Sigmoid colon (tissue), 4 donors: ENCODE measurements at regions not wholly inside any gene's neighbourhood (a gene's known extent, or its start where the extent isn't known, plus 50 kb on each side); places are given as distances from the start of the nearest gene placed in this dataset.

Source experiments
- EP300 ChIP-seq, 4 donors: sonication (generic); formaldehyde crosslinking; IDR thresholded peaks; one replicate each; pipeline ENCODE4 v1.6.1; 2017; ENCODE audit warnings: antibody characterized with exemption in 4 of 4
- POLR2A ChIP-seq, 2 donors: fragments of 450-650 bp; IDR thresholded peaks; one replicate each; pipeline ENCODE4 v1.6.1; 2016; ENCODE audit warnings: antibody characterized with exemption in 2 of 2, mild to moderate bottlenecking in 2 of 2, moderate library complexity in 2 of 2

DNA sequence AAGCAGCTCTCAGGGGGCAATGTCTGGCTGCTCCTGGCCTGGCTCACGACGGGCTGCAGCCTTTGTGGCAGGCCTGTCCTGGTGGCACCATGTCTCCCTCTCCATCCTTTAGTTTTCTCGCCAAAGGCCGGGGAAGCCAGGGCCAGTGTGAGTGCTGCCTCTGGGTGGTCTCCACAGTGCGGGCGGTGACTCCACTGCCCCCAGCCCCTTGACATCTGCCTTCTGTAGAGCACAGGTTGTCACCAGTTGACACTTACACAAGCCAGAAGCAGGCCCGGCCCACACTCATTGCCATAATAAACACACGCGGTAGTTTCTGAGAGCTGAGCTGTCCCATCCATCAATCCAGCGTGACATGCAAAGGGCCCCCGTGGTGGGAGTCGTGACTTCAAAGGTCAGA lies 219.5 kb downstream of the TFAP2C start:
- TF ChIP-seq POLR2A (IDR thresholded peaks at IDR 0.05) (no peak), EP300 (IDR thresholded peaks at IDR 0.05) (no peak)
